Panc1 (cell line): ENCODE measurements at regions not wholly inside any gene's neighbourhood (a gene's known extent, or its start where the extent isn't known, plus 50 kb on each side); places are given as distances from the start of the nearest gene placed in this dataset.

Experiments
- ATAC-seq: fragments of 200-7000 bp; cut with Tn5 transposase; 2 replicates; pipeline ENCODE4 v1.9.1; 2020; ENCODE audit warnings: mild to moderate bottlenecking, moderate library complexity
- BruUV-seq: library from RNA; stranded (reverse); fragments of 400-500 nt; replicated peaks from 2 replicates; lab custom pipeline; 2021; lab: Mats Ljungman, UMichigan
- CTCF ChIA-PET: fragments of 300-600 bp; sonication (Branson Sonifier 250); formaldehyde crosslinking; loops from one replicate; lab custom pipeline; 2022; ENCODE audit warnings: antibody characterized with exemption; lab: Charles Lee
- POLR2A ChIA-PET: fragments of 300-600 bp; sonication (Branson Sonifier 250); formaldehyde crosslinking; loops from one replicate; lab custom pipeline; 2022; ENCODE audit warnings: antibody characterized with exemption; lab: Charles Lee
- DNase-seq: peaks from one replicate; pipeline ENCODE4 v3.0.0-alpha.2; 2010; ENCODE audit warnings: low read depth, low spot score
- H3K27ac ChIP-seq: 2 replicates; pipeline ENCODE4 v1.5.1; 2011; ENCODE audit warnings: mild to moderate bottlenecking, low read length, inconsistent platforms
- H3K27me3 ChIP-seq: fragments of 200-500 bp; sonication (Bioruptor generic); 2 replicates; pipeline ENCODE4 v1.6.0; 2014; ENCODE audit warnings: low read length, inconsistent platforms; ENCODE audit not compliant: control insufficient read depth, insufficient read depth
- H3K36me3 ChIP-seq: fragments of 200-500 bp; sonication (Bioruptor generic); 2 replicates; pipeline ENCODE4 v1.5.1; 2014; ENCODE audit warnings: inconsistent platforms, mild to moderate bottlenecking, low read length, moderate library complexity; ENCODE audit not compliant: control insufficient read depth, insufficient read depth
- H3K4me1 ChIP-seq: 2 replicates; pipeline ENCODE4 v1.5.1; 2011; ENCODE audit warnings: inconsistent platforms, mild to moderate bottlenecking, low read length, moderate library complexity; ENCODE audit not compliant: control insufficient read depth, insufficient read depth
- H3K4me3 ChIP-seq, 2 experiments: 2 replicates each; pipeline ENCODE4 v1.5.1; 2011 to 2012; ENCODE audit warnings: low read depth in 2 of 2, low read length in 2 of 2, mild to moderate bottlenecking in 2 of 2, inconsistent platforms in 1 of 2, moderate library complexity in 1 of 2
- H3K9me3 ChIP-seq: fragments of 200-500 bp; sonication (Bioruptor generic); 2 replicates; pipeline ENCODE4 v1.5.1; 2014; ENCODE audit warnings: low read depth, mild to moderate bottlenecking, inconsistent platforms, low read length, moderate library complexity; ENCODE audit not compliant: control insufficient read depth, insufficient read depth
- CTCF ChIP-seq: fragments of 450-650 bp; IDR thresholded peaks from 2 replicates; pipeline ENCODE4 v1.5.1; 2017; ENCODE audit warnings: mild to moderate bottlenecking
- POLR2AphosphoS5 ChIP-seq: IDR thresholded peaks from 2 replicates; pipeline ENCODE4 v1.6.1; 2012; ENCODE audit warnings: mild to moderate bottlenecking, low read depth, low read length, moderate library complexity
- REST ChIP-seq, 2 experiments: IDR thresholded peaks; 2 replicates each; pipeline ENCODE4 v1.6.1; 2011 to 2012; ENCODE audit warnings: low read depth in 2 of 2, control low read depth in 1 of 2, low read length in 1 of 2, mild to moderate bottlenecking in 1 of 2, moderate library complexity in 1 of 2; ENCODE audit not compliant: insufficient read depth in 1 of 2
- SIN3A ChIP-seq: IDR thresholded peaks from 2 replicates; pipeline ENCODE4 v1.6.1; 2012; ENCODE audit warnings: low read depth, mild to moderate bottlenecking, low read length, moderate library complexity, borderline replicate concordance; ENCODE audit not compliant: insufficient read depth
- TCF7L2 ChIP-seq: IDR thresholded peaks from 2 replicates; pipeline ENCODE4 v1.6.1; 2011; ENCODE audit warnings: mild to moderate bottlenecking, low read depth, low read length, inconsistent platforms
- in situ Hi-C: cut with HindIII; loops from 2 replicates; pipeline ENCODE4 v1.10.0; 2016; ENCODE audit warnings: low sequenced_read_pairs, low pct_unique_long_range_greater_than_20kb
- intact Hi-C: fragments of 100-400 bp; cut with micrococcal nuclease; formaldehyde crosslinking; loops from one replicate; pipeline ENCODE4 v1.10.0; 2022; ENCODE audit not compliant: unreplicated experiment

- CTCF ChIA-PET = no interaction called here
- Histone ChIP-seq H3K27ac (no peak overlapping the region), H3K9me3 (no peaks in the 10 kb centered on the region), H3K4me1 (no peaks in the 10 kb centered on the region), H3K36me3 (no peaks in the 10 kb centered on the region), H3K27me3 (0 out of 2 replicates have a peak, but pooled peaks cover 2% of the 10 kb centered on the region), H3K4me3 (no peak overlapping the region)
- no peak for TF ChIP-seq REST (IDR thresholded peaks at IDR 0.05; ENCODE audit: insufficient read depth in 1 of 2, low read depth in 2 of 2, low read length in 1 of 2)
- no peak for TF ChIP-seq POLR2AphosphoS5
- no peak for TF ChIP-seq SIN3A
- TF ChIP-seq CTCF = no peak
- TF ChIP-seq TCF7L2 = no peak
- in situ Hi-C loops (no loop called here), intact Hi-C loops (no loop called here)
- BruUV-seq = no TSS peak
- POLR2A ChIA-PET = no interaction called here
- ATAC-seq (no peak), DNase-seq (no peak)
Observed at GRCh38 chr12:47411966-47412365, 293.9 kb downstream of the RPAP3 start.

- ATAC-seq (no peak), DNase-seq (no peak)
- in situ Hi-C loops = no loop called here
- Histone ChIP-seq H3K36me3 (no peaks in the 10 kb centered on the region), H3K9me3 (no peaks in the 10 kb centered on the region), H3K4me1 (no peaks in the 10 kb centered on the region), H3K4me3 (no peak overlapping the region), H3K27me3 (0 out of 2 replicates have a peak, but pooled peaks cover 2% of the 10 kb centered on the region), H3K27ac (no peak overlapping the region)
- intact Hi-C loops = no loop called here
- ChIA-PET CTCF (no interaction called here), POLR2A (no interaction called here)
- TF ChIP-seq SIN3A = no peak
- TF ChIP-seq REST (IDR thresholded peaks at IDR 0.05; ENCODE audit: insufficient read depth in 1 of 2, low read depth in 2 of 2, low read length in 1 of 2) = no peak
- no peak for TF ChIP-seq CTCF
- no peak for TF ChIP-seq POLR2AphosphoS5
- no peak for TF ChIP-seq TCF7L2
- no TSS peak for BruUV-seq
Observed at GRCh38 chr12:47410862-47411261, 295.0 kb downstream of the RPAP3 start.
